ENCODE measurements at regions not wholly inside any gene's neighbourhood (a gene's known extent, or its start where the extent isn't known, plus 50 kb on each side); places are given as distances from the start of the nearest gene placed in this dataset.
A peak's percentile ranks its signal among the peaks of the same experiment; 100 is the strongest.

- TF ChIP-seq, protein P1, sequence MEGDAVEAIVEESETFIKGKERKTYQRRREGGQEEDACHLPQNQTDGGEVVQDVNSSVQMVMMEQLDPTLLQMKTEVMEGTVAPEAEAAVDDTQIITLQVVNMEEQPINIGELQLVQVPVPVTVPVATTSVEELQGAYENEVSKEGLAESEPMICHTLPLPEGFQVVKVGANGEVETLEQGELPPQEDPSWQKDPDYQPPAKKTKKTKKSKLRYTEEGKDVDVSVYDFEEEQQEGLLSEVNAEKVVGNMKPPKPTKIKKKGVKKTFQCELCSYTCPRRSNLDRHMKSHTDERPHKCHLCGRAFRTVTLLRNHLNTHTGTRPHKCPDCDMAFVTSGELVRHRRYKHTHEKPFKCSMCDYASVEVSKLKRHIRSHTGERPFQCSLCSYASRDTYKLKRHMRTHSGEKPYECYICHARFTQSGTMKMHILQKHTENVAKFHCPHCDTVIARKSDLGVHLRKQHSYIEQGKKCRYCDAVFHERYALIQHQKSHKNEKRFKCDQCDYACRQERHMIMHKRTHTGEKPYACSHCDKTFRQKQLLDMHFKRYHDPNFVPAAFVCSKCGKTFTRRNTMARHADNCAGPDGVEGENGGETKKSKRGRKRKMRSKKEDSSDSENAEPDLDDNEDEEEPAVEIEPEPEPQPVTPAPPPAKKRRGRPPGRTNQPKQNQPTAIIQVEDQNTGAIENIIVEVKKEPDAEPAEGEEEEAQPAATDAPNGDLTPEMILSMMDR (IDR thresholded peaks at IDR 0.05; ENCODE audit: low read depth, low read length, poor library complexity, severe bottlenecking): peak; percentile 47
- no peak for TF ChIP-seq EZH2phosphoT487 (IDR thresholded peaks at IDR 0.05; ENCODE audit: borderline replicate concordance, low read length)
Measured at GRCh38 chr4:188971125-188971524, 831.9 kb downstream of the TRIML1 start.

Data from DOHH2 (cell line).